HG03097 (cell line): ENCODE measurements at regions not wholly inside any gene's neighbourhood (a gene's known extent, or its start where the extent isn't known, plus 50 kb on each side); places are given as distances from the start of the nearest gene placed in this dataset.

Experiments used
- ATAC-seq: cut with Tn5 transposase; IDR thresholded peaks from one replicate; pipeline ENCODE4 v1.9.1; 2021; ENCODE audit not compliant: unreplicated experiment, low FRiP score

DNA sequence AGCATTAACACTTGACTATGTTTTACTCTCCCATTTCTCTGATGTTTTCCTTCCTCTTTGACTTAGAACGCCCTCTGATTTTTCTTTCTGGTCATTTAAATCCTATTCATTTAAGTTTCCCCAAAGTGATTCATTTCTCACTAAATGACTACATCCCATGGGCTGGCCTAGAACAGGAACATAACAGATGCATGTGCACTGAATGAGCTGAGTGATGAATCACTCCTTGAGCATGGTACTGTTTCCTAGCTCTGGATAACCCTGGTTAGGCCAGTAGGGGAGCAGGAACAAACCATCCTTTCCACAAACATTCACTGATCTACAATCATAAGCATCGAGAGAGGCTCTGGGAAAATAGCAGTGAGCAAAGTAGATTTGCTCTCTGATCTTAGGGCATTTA is 221.9 kb upstream of the SETBP1 start:
- ATAC-seq: no peak

DNA sequence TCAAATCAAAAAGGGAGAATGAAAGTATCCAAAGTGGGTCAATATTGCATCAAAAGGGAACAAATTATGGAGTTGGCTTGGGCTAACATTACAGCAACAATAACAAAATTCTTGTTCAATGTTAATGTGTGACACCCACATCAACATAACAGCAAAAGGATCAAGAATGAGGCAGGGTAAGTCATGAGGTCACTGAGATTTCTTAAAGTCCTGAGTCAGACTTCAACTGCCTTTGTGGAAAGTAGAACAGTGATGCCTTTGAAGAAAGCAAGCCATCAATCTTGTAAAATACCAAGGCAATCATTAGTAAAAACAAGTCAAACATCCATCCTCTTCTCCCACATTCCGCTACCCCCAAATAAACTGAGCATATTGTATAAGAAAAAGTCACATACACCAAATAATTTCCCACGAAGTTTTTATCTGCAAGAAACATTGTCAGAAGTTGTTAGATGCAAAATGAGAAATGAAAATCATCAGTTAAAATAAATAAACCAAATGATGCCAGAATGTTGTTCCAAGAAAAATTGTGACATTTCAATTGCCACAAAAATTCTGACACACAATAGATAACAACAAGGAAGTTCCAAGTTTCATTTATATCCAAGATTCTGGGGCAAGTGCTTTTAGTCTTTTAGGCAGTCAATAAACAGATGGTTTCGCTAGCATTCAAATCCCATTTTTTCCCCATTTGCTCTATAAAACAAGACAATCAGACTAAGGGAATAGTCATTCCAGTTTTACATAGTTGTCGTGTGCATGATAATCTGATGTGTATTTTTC is 216.1 kb upstream of the SETBP1 start:
- ATAC-seq: no peak

DNA sequence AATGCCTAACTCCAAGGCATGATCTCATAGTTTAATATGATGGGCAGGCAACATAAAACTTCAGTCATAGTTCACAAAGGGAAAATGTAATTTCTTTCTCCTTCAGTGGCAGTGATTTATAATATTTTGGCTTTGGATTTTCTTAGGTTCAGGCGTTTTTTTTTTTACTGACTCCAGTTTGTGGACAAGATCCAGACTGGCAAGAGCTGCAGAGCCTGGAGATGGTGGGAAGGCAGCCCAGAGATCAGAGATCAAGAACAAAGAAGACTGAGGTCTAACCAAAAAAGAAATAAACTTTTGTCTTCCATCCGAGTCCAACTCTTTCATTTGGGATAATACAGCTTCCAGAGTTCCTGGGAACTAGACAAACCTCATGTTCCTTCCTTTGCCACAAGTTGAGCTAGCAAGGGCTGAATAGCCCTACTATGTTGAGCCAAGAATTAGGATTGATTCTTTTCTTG is 215.3 kb upstream of the SETBP1 start:
- ATAC-seq: no peak

- ATAC-seq: no peak
Observed at GRCh38 chr18:44466997-44467396, 213.7 kb upstream of the SETBP1 start.

GRCh38 chr18:44467718-44468117 is 213.0 kb upstream of the SETBP1 start:
- ATAC-seq: no peak

DNA sequence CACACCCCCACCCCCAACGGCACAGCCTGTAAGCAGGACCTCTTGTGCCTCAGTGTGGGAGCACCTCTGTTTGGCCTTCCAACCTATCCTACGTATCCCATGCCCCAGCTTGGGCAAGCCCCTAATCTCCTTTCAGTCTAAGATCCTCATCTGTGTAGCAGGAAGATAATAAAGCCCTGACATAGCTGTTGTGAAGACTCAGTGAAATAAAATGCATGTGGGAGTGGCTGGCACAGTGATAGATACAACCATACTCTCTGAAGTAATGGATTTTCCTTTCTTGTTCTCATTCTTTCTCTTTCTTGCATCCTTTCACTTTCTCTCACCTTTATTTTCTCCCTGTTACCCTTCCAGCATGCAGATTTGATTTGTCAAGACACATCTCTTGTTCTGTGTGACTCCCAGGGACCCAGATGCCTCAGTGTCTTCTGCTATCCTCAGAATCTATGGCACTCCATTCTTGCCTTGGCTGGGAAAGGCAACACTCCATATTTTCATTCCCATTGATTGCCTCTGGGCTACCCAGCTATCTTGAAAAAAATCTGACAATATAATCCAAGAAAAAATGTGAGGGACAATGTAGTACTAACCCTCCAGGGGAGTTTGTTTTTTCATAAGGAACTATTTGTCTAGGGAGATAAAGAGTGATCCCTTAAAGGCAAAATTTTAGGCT is 207.2 kb upstream of the SETBP1 start:
- no peak for ATAC-seq

DNA sequence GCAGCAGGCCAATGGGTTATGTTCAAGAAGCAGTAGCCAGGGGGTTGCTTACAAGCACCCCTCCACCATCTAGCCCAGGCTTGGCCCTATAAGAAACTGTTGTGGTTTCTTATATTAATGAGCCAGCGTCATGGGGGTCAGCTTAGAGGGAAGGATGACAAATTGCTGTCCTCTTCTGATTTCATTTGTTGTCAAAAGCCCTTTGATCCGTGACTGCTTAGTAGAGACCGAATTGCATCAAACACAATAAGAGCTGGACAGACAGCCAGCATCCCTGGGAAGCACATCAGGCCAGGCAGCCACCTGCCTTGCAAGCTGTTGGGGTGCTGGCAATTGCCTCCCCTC is 206.6 kb upstream of the SETBP1 start:
- no peak for ATAC-seq

DNA sequence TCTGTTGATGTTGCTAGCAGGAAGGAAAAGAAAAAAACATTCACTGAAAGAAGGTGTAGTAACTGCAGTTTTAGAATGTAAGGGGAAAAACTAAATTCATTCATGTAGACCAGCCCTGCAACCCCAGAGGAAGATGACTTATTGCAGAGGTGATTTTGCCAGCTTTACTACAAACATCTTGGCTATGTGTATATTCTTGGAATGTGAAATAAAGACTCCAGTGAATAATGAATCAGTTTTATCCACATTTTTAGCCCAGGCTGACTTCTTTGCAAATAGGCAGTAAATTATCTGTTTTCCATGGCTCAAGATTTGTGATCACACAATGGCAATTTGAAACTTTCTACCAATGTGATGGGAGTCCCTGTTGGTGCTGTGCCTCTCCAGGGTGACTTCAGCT is 206.1 kb upstream of the SETBP1 start:
- no peak for ATAC-seq

GRCh38 chr18:44482761-44483160 is 197.9 kb upstream of the SETBP1 start:
- no peak for ATAC-seq

GRCh38 chr18:44495151-44495550 is 185.5 kb upstream of the SETBP1 start:
- no peak for ATAC-seq

DNA sequence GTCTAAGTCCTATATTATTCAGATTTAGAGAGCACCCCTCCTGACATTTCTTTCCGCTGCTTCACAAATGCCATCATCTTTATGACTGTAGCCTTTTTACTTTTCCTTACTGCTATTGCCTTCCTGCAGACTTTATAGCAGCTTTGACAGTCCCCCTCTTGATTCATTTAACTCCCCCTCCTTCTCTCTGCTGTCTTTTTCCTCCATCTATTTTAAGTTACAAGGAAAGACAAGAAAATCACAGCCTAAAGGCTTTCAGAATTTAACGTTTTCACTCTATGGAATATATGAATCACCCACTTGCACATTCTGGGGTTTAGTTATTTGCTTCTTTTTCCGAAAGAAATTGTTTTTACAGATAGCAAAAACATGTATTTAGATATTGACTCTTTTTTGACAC is 183.4 kb upstream of the SETBP1 start:
- ATAC-seq: no peak

GRCh38 chr18:44497757-44498490 is 182.8 kb upstream of the SETBP1 start:
- ATAC-seq: no peak

DNA sequence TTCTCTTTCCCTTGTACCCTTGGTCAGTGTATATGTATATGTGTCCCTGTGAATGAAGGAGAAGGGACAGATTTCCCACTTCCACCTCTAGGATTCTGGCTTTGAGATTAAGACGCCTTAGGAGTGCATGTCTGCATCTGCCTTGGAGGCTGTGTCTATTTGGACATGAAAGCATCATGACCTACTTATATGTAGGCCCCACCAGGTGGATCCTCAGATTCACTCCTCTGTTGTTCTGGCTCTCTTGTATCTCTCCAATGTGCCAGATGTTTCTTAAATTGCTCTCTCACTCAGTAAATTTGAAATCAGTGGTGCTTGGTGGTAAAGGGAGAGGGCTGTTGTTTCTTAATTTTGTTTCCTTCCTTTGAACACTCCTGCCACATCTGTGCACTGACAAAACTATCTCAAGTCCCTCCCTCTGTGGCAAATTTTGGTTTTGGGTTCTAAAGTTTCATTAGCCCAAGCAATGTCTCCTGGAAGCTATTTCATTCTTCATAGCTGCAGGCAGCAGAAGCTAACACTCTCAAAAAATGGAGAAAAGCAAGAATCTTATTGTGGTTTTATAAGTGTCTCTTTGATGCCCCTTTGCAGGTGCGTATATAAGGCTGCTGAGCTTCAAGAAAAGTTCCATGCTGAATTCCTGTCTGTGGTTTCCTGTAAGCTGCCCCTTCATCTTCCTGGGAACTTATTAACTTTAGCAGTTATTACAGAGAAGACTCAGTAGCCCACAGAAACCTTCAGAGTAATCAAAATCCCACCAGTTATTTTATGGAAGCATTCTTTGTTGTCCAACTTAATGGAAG is 179.7 kb upstream of the SETBP1 start:
- ATAC-seq: no peak

DNA sequence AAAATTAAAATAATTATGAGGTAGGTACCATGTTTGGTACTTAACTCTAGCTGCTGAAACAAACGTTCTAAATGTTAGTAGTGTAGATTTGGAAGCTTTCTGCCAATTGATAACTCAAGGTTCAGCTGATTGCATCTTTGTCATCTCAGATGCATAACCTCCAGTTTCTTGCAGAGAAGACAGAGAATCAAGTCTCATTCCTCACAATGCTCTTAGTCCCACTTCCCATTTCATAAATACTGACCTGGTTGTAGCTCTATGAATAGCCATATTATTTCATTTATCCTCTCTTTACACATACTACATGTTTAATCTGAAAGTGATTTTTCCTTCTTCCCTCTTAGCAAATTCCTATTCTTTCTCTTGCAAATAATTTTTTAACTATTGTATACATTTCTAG is 178.5 kb upstream of the SETBP1 start:
- no peak for ATAC-seq

- no peak for ATAC-seq
Observed at GRCh38 chr18:44502790-44503189, 177.9 kb upstream of the SETBP1 start.

DNA sequence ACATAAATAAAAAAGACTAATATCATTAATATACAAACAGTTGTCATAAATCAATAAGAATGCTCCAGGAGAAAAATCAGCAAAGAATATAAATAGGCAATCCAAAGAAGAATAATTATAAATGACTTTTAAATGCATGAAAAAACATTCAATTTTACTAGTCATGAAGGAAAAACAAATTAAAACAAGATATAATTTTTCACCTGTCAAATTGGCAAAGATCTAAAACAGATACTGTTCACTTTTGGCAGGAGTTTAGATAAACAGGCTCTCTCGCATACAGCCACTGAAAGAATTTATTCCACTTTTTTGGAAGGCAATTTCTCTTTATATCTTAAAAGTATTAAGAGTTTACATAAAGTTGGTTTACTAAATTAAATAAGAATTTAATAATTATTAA is 176.8 kb upstream of the SETBP1 start:
- no peak for ATAC-seq

- ATAC-seq: peak; percentile 91
Observed at GRCh38 chr18:44507729-44508325, 172.9 kb upstream of the SETBP1 start.

GRCh38 chr18:44508474-44508873 is 172.2 kb upstream of the SETBP1 start:
- ATAC-seq: no peak

DNA sequence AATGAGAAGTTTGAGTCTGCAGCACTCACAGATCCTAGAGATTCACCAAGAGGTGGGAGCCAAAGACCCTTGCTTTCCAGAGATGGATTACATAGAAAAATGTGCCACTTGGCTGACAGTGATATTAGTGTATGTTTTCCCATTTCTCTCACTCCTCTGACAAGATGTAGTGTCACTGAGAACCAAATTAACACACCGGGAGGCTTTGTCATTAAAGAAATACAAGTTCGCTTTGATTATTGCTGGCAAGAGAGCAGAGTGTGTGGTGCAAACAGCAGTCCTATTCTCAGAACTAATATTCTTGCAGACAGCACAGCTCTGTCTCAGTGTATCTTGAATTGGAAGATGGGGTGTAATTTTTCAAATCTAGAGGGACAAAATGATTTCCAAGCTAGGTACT is 171.6 kb upstream of the SETBP1 start:
- no peak for ATAC-seq

DNA sequence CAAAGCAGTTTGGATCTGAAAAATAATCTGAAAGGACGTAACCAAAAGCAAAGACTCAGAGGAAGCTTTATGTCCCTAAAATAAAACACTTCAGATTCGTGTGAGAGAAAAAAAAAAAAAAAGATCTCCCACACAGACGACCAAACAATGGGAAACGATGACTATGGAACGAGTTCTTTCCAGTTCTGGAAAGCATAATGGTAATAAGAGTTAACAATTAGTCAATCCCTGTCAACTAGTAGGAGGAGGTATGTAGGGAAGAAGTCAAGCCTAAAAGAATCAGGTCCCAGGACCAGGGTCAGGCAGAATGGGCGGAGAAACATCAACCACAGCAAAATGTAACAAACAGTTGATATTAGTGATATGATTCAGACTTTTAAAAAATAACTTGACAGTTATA is 170.3 kb upstream of the SETBP1 start:
- no peak for ATAC-seq
